HG03575 (cell line): ENCODE measurements at regions not wholly inside any gene's neighbourhood (a gene's known extent, or its start where the extent isn't known, plus 50 kb on each side); places are given as distances from the start of the nearest gene placed in this dataset.
"Not testable (repeated sequence)": the region's sequence is repeated elsewhere in the genome, so short reads cannot be mapped to it uniquely, and the experiment has no call there.

Experiments used
- ATAC-seq: cut with Tn5 transposase; IDR thresholded peaks from one replicate; pipeline ENCODE4 v1.9.1; 2021; ENCODE audit not compliant: unreplicated experiment, insufficient number of reproducible peaks, low FRiP score; ENCODE audit errors: extremely low read depth

DNA sequence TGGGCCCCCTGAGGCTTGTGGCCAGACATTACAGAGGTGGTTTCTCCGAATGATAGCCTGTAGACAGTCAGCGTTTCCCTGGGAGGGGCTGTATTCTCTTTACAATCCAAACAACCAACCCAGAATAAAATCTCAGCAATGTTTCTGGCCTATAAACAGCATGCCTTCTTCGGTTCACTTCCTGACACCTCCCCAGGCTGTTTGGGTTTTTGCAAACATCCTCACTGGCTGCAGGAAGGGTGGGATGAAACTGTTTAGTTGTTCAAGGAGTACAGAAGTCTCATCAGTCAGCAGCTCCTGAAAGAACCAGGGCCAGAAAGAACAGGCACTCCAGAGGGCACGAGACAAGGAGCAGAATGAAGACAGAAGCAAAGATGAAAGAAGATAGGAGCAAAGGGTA, 350.0 kb downstream of the QKI start:
- ATAC-seq: no peak

GRCh38 chr6:163761481-163761880, 347.0 kb downstream of the QKI start:
- no peak for ATAC-seq

- no peak for ATAC-seq
Measured at GRCh38 chr6:163760860-163761259, 346.3 kb downstream of the QKI start.

- ATAC-seq: no peak
Measured at GRCh38 chr6:163759542-163759941, 345.0 kb downstream of the QKI start.

- ATAC-seq: no peak
Measured at GRCh38 chr6:163757520-163757919, 343.0 kb downstream of the QKI start.

- peak; percentile 100 for ATAC-seq
Measured at GRCh38 chr6:163756079-163756478, 341.6 kb downstream of the QKI start.

DNA sequence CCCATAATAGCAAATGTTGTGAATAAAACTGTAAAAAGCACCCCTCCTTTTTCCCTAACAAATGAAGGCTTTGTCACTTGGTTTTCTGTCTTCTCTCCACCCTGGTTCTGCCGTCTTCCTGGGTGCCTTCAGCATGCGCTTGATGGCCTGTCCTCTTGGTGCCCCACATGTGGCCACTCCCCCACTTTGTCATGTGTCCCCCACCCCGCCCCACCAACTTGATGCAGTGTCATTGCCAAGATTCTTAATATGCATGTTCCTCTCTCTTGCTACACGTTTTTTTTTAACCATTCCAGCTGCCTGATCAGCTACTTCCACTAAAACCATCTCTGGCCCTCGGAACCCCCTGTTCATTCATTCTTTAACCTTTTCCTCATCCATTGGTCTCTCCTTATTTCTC, 340.3 kb downstream of the QKI start:
- no peak for ATAC-seq

DNA sequence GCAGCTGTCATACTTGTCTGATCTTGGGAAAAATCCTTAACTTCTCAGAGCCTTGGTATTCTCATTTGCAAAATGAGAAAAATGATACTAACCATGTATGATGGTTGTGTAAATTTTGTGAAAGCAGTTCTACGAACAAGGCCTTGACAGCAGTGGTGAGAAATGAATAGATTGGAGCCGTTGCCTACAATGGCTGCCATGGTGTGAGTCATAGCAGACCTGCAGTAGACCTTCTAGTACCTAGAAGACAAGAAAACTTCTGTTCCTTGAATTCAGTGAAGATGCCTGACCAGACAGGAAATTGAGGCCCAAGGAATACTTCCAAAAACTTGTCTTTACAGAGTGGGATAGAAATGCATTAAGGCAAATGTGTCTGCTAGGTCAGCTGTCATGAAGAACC, 338.9 kb downstream of the QKI start:
- ATAC-seq: no peak

DNA sequence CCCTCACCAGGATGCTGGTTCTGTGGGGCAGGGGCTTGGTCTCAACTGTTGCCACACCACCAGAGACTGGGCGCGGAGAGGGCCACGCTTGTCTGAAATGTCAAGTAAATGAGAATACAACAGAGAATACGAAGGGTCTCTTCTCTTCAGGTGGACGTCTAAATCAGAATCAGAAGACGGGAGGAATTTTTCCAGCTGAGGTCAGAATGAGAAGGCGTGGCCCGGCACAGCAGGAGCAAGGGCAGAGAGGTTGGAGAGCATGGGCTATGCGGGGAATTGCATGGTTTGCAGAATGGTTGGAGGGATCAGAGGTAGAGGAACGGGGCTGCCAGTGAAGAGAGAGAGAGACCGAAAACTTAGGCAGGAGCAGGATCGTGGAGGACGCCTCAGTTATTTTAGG, 337.9 kb downstream of the QKI start:
- no peak for ATAC-seq

GRCh38 chr6:163751032-163751525, 336.6 kb downstream of the QKI start:
- no peak for ATAC-seq

DNA sequence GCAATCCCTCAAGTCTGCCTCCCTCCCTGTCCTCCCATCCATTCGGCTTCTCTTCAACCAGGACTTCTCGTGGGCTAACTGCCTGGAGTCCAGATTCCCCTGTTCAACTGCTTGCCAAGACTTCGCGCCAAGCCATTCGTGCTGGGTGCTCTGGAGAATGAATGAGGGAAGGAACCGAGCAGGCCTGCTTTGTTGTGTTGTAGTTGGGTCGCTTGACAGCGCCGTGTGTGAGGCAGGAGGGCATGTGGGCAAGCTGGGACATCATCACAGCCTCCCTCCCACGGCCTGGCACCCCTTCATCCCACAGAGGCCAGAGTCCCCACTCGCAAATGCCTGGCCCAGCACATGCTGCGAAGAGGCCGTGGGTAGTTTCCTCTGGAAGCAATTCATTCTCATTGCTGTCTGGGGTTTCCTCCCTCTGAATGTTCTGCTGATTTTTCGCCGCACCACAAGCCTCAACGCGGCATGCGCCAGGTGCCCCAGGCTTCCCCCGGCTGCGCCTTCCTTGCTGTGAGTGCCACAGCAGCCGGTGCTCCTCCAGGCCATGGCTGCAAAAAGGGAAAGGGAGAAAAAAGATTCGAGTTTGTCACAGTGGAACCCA, 336.0 kb downstream of the QKI start:
- ATAC-seq: no peak

DNA sequence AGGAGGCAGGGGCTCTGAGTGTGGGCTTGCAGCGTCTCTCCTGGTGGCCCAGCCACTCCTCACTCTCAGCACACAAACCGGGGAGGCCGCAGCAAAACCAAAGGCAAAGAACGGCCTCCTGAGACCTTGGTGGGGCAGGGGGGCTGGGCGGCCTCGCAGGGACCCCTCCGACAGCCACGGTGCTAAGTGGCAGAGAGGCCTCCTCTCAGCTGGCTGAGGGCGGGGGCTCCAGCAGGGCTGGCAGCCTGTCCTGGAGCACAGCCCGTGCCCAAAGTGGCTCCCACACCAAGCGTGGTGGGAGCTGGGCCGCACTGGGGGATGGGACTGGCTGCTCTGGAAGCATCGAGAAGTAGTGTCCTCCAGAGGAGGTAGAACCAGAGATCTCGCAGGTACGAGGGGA, 334.4 kb downstream of the QKI start:
- ATAC-seq: no peak

DNA sequence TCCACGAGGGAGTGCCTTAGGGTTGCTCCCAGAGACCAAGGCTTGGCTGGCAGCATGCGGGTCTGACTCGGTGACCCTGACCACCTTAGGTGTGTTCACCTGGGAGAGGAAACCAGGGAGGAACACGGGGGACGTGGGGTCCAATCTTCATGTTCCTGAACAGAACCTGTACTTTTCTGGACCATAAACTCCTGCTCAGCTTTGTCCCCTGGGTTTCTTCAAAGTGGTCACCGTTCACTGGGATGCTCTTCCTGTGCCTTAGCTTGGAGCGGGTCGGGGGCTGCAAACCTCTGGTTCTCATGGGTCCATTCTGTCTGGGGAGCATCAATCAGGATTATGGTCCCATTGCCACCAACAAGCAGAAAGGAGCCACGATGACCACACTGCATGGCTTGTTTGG, 333.5 kb downstream of the QKI start:
- ATAC-seq: no peak

- ATAC-seq: not testable (repeated sequence)
Measured at GRCh38 chr6:163747058-163747457, 332.5 kb downstream of the QKI start.

- no peak for ATAC-seq
Measured at GRCh38 chr6:163745536-163746400, 331.2 kb downstream of the QKI start.

DNA sequence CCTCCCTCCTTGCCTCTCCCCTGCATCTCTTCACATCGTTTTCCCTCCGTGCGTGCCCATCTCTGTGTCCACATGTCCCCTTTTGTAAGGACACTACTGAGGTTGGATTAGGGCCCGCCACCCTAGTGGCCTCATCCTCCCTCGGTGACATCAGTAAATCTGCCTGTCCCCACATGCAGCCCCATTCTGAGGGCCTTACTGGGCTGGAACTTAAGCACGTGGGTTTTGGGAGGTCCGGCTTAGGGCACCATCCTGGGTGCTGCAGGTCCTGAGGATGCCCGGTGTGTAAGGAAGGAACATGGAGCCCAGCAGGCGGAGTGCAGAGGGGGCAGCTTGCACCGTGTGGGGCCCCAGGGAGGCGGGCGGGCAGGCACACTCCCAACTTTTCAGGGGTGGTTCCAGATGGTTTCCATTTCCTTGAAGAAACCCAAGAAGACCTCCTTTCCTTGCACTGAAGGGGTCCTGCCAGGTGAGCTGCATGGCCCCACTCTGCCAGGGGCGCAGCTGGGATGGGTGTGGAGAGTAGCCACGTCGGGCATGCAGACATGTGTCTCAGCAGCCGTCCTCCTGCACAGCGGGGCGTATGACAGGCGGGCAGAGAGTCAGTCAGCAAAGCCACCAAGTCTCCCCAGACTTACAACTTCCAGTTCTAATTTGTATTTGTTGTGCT, 329.9 kb downstream of the QKI start:
- no peak for ATAC-seq

DNA sequence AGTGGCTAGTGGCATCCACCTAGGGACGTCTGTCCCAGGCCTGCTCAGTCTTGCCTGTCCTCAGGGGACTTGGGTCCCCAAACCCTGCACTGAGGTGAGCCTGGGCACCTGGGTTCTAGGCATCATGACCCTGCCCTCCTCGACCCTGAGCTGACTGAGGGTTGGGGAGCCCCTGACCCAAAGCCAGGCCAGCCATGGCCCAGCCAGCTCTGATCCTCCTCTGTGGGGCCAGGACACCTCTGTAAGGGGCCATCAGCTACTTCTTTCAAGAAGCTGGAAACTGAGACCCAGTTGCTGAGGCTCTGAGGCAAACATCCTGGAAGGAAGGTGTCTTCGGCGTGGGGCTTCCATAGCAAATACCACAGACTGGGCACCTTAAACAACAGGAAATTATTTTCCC, 329.3 kb downstream of the QKI start:
- no peak for ATAC-seq

- no peak for ATAC-seq
Measured at GRCh38 chr6:163741743-163742363, 327.3 kb downstream of the QKI start.

GRCh38 chr6:163741342-163741741, 326.8 kb downstream of the QKI start:
- no peak for ATAC-seq

- ATAC-seq: no peak
Measured at GRCh38 chr6:163739966-163740365, 325.4 kb downstream of the QKI start.
